BLaER1 (cell line): ENCODE measurements at regions not wholly inside any gene's neighbourhood (a gene's known extent, or its start where the extent isn't known, plus 50 kb on each side); places are given as distances from the start of the nearest gene placed in this dataset.

Experiments used
- H3K27ac ChIP-seq: shearing (Covaris generic); formaldehyde crosslinking; 2 replicates; pipeline ENCODE4 v1.8.1; 2022
- H3K27me3 ChIP-seq: shearing (Covaris generic); formaldehyde crosslinking; 2 replicates; pipeline ENCODE4 v1.8.1; 2022
- H3K36me3 ChIP-seq: shearing (Covaris generic); formaldehyde crosslinking; 2 replicates; pipeline ENCODE4 v1.8.1; 2022
- H3K4me1 ChIP-seq: shearing (Covaris generic); formaldehyde crosslinking; 2 replicates; pipeline ENCODE4 v1.8.1; 2022
- H3K4me2 ChIP-seq: shearing (Covaris generic); formaldehyde crosslinking; 2 replicates; pipeline ENCODE4 v1.8.1; 2022
- H3K4me3 ChIP-seq: shearing (Covaris generic); formaldehyde crosslinking; 2 replicates; pipeline ENCODE4 v1.8.1; 2022
- H3K9ac ChIP-seq: shearing (Covaris generic); formaldehyde crosslinking; 2 replicates; pipeline ENCODE4 v1.8.1; 2022
- H3K9me3 ChIP-seq: shearing (Covaris generic); formaldehyde crosslinking; 2 replicates; pipeline ENCODE4 v1.8.1; 2022
- H4K20me1 ChIP-seq: shearing (Covaris generic); formaldehyde crosslinking; 2 replicates; pipeline ENCODE4 v1.8.1; 2022
- Cebpa-rat ChIP-seq: shearing (Covaris generic); IDR thresholded peaks from 2 replicates; pipeline ENCODE4 v1.8.1; 2022

DNA sequence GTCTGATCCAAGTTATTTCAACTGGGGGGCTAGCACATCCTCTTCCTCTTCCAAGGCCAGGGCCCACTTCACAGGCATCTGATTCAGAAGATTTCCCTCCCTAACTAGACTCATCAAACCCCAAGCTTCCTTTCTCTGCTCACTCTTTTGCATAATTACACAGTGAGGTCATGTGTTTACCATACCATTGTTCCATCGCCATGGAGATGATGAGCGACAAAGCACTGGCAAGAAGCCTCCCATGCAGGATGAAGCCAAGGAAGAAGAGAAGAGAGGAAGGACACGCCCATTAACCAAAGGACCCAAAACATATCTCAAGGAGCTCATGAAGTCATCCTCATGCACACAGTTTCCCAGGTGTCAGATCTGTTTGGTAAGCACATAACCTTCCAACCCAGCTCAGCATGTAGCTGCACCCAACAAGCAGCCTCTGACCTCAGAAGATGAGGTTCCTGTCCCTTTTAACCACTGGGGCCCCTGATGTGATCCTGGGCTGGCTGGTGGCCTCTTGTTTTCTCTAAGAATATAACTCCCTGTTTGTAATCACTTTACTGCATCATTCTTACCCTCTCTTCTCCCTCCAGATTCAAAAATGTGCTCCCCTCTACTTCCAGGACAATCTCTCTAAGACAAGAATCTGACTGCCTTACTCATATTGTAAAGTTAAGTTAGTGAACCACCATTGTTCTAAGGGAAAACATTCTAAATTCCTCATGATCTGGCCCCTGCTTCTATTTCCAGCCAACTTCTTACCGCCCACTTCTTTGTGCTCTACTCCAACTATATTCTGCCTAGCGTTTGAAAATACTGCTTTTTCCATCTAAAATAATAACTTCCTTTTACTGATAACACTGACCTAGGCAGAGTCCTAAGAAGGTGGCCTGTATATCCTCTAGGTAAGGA, 190.1 kb downstream of the TTC32 start:
- H3K27ac ChIP-seq = no peak overlapping the region
- no peaks in the 10 kb centered on the region for H3K27me3 ChIP-seq
- TF ChIP-seq Cebpa-rat = no peak
- H3K9ac ChIP-seq = no peak overlapping the region
- H3K4me1 ChIP-seq = no peaks in the 10 kb centered on the region
- no peaks in the 10 kb centered on the region for H3K36me3 ChIP-seq
- no peak overlapping the region for H3K4me2 ChIP-seq
- no peaks in the 10 kb centered on the region for H4K20me1 ChIP-seq
- H3K9me3 ChIP-seq = 0 out of 2 replicates have a peak, but pooled peaks cover 4% of the 10 kb centered on the region
- H3K4me3 ChIP-seq = no peak overlapping the region

DNA sequence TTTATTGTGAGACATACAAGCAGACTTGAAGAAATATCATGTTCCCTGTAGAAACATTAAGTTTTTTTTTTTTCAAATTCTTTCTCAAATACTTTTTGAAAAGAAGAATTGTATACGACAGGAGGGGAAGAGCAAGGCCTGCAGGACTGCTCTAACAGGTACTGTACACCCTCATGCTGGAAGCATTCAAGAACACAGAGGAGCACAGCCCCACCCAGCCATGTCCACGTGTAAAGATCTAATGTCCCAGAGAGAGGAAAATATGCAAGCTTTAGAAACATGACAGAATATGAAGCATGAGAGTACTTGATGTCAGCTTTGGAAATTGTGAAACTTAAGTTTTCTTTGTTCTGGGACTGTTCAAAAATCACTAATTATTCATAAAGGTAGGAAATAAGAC, 191.6 kb downstream of the TTC32 start:
- Histone ChIP-seq H4K20me1 (no peaks in the 10 kb centered on the region), H3K4me3 (no peak overlapping the region), H3K27me3 (no peaks in the 10 kb centered on the region), H3K27ac (no peak overlapping the region), H3K9me3 (0 out of 2 replicates have a peak, but pooled peaks cover 4% of the 10 kb centered on the region), H3K9ac (no peak overlapping the region), H3K4me2 (no peak overlapping the region), H3K4me1 (no peaks in the 10 kb centered on the region), H3K36me3 (no peaks in the 10 kb centered on the region)
- TF ChIP-seq Cebpa-rat = no peak

- TF ChIP-seq Cebpa-rat = no peak
- H3K27ac ChIP-seq = no peak overlapping the region
Measured at GRCh38 chr2:19709553-19709952, 192.2 kb downstream of the TTC32 start.

GRCh38 chr2:19708776-19709175, 193.0 kb downstream of the TTC32 start:
- no peaks in the 10 kb centered on the region for H3K27me3 ChIP-seq

More at GRCh38 chr2:19709553-19709952, 192.2 kb downstream of the TTC32 start:
- Histone ChIP-seq H3K4me2 (no peak overlapping the region), H3K9me3 (0 out of 2 replicates have a peak, but pooled peaks cover 4% of the 10 kb centered on the region), H3K9ac (no peak overlapping the region), H3K36me3 (no peaks in the 10 kb centered on the region), H3K27me3 (no peaks in the 10 kb centered on the region), H3K4me3 (no peak overlapping the region), H4K20me1 (no peaks in the 10 kb centered on the region), H3K4me1 (no peaks in the 10 kb centered on the region)

DNA sequence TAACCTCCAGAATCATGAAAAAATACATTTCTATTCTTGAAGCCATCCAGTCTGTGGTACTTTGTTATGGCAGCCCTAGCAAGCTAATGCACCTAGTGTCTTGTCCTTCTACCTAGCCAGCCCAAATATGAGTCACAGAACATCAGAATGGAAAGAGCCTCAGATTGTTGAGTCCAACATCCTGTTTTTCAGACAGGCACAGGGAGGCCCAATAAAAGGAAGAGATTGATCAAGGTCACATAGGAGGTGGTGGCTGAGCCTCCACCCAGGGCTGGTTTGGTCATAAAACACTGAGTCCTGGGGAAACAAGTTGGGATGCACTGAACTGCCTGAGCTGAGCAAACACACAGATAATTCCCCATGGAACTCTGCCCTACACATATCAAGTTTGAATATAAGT, 195.5 kb downstream of the TTC32 start:
- no peak overlapping the region for H3K9ac ChIP-seq

More at GRCh38 chr2:19708776-19709175, 193.0 kb downstream of the TTC32 start:
- H3K36me3 ChIP-seq = no peaks in the 10 kb centered on the region
- no peak overlapping the region for H3K4me2 ChIP-seq
- 0 out of 2 replicates have a peak, but pooled peaks cover 4% of the 10 kb centered on the region for H3K9me3 ChIP-seq
- no peak overlapping the region for H3K4me3 ChIP-seq
- TF ChIP-seq Cebpa-rat = no peak
- no peak overlapping the region for H3K27ac ChIP-seq
- H4K20me1 ChIP-seq = no peaks in the 10 kb centered on the region
- H3K9ac ChIP-seq = no peak overlapping the region
- no peaks in the 10 kb centered on the region for H3K4me1 ChIP-seq

GRCh38 chr2:19702267-19702666, 199.5 kb downstream of the TTC32 start:
- no peak for TF ChIP-seq Cebpa-rat

More for the DNA sequence above, 195.5 kb downstream of the TTC32 start:
- H3K4me3 ChIP-seq = no peak overlapping the region
- no peak overlapping the region for H3K4me2 ChIP-seq
- H3K4me1 ChIP-seq = no peaks in the 10 kb centered on the region
- no peak overlapping the region for H3K27ac ChIP-seq
- H3K36me3 ChIP-seq = no peaks in the 10 kb centered on the region
- H4K20me1 ChIP-seq = no peaks in the 10 kb centered on the region
- H3K27me3 ChIP-seq = no peaks in the 10 kb centered on the region
- H3K9me3 ChIP-seq = 0 out of 2 replicates have a peak, but pooled peaks cover 4% of the 10 kb centered on the region
- no peak for TF ChIP-seq Cebpa-rat

GRCh38 chr2:19700861-19701585, 200.8 kb downstream of the TTC32 start:
- H3K4me3 ChIP-seq = no peak overlapping the region
- no peak overlapping the region for H3K9ac ChIP-seq
- no peak overlapping the region for H3K27ac ChIP-seq
- no peak overlapping the region for H3K4me2 ChIP-seq
- H3K36me3 ChIP-seq = no peaks in the 10 kb centered on the region
- no peak for TF ChIP-seq Cebpa-rat
- no peaks in the 10 kb centered on the region for H3K27me3 ChIP-seq
- H3K9me3 ChIP-seq = peaks cover 23% of the 10 kb centered on the region
- no peaks in the 10 kb centered on the region for H3K4me1 ChIP-seq
- no peaks in the 10 kb centered on the region for H4K20me1 ChIP-seq

More at GRCh38 chr2:19702267-19702666, 199.5 kb downstream of the TTC32 start:
- Histone ChIP-seq H3K9ac (no peak overlapping the region), H3K9me3 (peaks cover 10% of the 10 kb centered on the region), H3K36me3 (no peaks in the 10 kb centered on the region), H3K27me3 (no peaks in the 10 kb centered on the region), H3K4me2 (no peak overlapping the region), H3K27ac (no peak overlapping the region), H4K20me1 (no peaks in the 10 kb centered on the region), H3K4me3 (no peak overlapping the region), H3K4me1 (no peaks in the 10 kb centered on the region)

DNA sequence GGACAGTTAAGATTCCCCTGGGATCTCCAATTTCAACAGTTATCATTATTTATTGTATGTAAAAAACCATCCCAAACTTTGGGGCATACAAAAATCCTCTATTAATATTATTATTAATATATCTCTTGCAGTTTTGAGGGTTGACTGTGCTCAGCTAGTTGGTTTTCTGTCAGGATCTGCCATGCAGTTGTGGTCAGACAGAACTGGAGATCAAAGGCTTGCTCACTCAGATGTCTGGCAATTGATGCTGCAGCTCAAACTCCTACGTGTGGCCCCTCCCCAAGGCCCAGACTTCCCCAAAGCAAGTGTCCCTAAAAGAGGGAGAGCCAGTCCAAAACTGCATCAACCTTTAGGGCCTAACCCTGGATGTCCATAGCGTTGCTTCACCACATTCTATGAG, 204.7 kb downstream of the TTC32 start:
- Histone ChIP-seq H3K9me3 (peaks cover 23% of the 10 kb centered on the region), H3K4me1 (peaks cover 14% of the 10 kb centered on the region), H3K27me3 (no peaks in the 10 kb centered on the region), H4K20me1 (no peaks in the 10 kb centered on the region), H3K4me2 (no peak overlapping the region), H3K36me3 (no peaks in the 10 kb centered on the region), H3K9ac (no peak overlapping the region), H3K4me3 (no peak overlapping the region), H3K27ac (no peak overlapping the region)
- TF ChIP-seq Cebpa-rat = no peak

DNA sequence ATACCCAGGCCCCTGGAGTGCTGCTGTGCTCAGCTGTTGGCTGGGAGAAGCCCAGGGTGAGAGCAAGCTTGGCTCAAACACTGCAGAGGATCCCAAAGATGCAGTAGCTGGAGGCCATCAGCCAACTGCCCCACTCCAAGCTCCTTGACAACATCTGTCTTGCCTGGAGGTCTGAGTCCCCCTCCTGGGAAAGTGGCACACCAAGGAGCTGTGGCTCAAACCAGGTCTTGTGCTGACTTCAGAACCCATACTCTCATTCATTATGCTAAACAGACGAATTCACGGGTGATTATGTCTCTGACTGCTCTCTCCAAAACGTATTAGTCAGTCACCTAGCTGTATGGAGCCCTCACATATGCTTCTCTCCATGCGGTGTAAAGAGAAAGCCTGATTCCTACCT, 206.1 kb downstream of the TTC32 start:
- peaks cover 23% of the 10 kb centered on the region for H3K9me3 ChIP-seq
- no peak overlapping the region for H3K4me3 ChIP-seq
- H3K9ac ChIP-seq = no peak overlapping the region
- H3K4me1 ChIP-seq = peaks cover 14% of the 10 kb centered on the region
- no peak overlapping the region for H3K27ac ChIP-seq
- no peaks in the 10 kb centered on the region for H3K36me3 ChIP-seq
- H4K20me1 ChIP-seq = no peaks in the 10 kb centered on the region
- H3K27me3 ChIP-seq = no peaks in the 10 kb centered on the region
- TF ChIP-seq Cebpa-rat = no peak
- H3K4me2 ChIP-seq = no peak overlapping the region

DNA sequence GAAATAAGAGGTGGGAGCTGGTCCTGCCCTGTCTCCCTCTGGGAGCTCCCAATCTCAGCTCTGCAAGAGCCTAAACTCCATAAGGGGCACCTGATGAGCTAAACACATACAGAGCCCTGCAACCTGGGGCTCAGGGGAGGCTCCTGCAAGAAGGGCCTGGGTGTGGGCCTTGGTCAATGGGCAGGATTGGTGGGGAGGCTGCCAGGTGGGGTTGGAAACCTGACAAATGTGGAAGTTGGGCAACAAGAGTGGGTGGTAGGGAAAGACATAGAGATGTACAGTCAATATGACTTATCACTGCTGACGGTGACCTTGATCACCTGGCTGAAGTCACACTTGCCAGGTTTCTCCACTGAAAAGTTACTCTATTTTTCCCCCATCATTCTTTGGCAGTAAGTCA, 209.9 kb downstream of the TTC32 start:
- H3K27ac ChIP-seq = no peak overlapping the region
- no peaks in the 10 kb centered on the region for H3K27me3 ChIP-seq
- H3K9ac ChIP-seq = no peak overlapping the region
- no peaks in the 10 kb centered on the region for H3K36me3 ChIP-seq
- no peak for TF ChIP-seq Cebpa-rat
- peaks cover 9% of the 10 kb centered on the region for H3K9me3 ChIP-seq
- no peaks in the 10 kb centered on the region for H4K20me1 ChIP-seq
- no peak overlapping the region for H3K4me3 ChIP-seq
- H3K4me1 ChIP-seq = peaks cover 14% of the 10 kb centered on the region
- no peak overlapping the region for H3K4me2 ChIP-seq
